Neural cell (in vitro differentiated cells): ENCODE measurements at regions not wholly inside any gene's neighbourhood (a gene's known extent, or its start where the extent isn't known, plus 50 kb on each side); places are given as distances from the start of the nearest gene placed in this dataset.

Source experiments
- CTCF ChIP-seq: fragments of 450-650 bp; IDR thresholded peaks from 2 replicates; pipeline ENCODE4 v1.5.1; 2014; ENCODE audit warnings: antibody characterized with exemption, mild to moderate bottlenecking, moderate library complexity; ENCODE audit not compliant: poor library complexity, severe bottlenecking
- EP300 ChIP-seq: fragments of 450-650 bp; conservative IDR thresholded peaks from 2 replicates; pipeline ENCODE4 v1.6.1; 2014; ENCODE audit warnings: antibody characterized with exemption, mild to moderate bottlenecking, moderate library complexity; ENCODE audit not compliant: poor library complexity, severe bottlenecking
- EZH2 ChIP-seq: fragments of 200-600, 300-800 bp; shearing (Covaris generic), sonication (generic); IDR thresholded peaks from 2 replicates; pipeline ENCODE4 v1.6.1; 2014; ENCODE audit warnings: antibody characterized with exemption, low read length, borderline replicate concordance, mild to moderate bottlenecking; ENCODE audit not compliant: insufficient read depth, poor library complexity, severe bottlenecking
- POLR2AphosphoS5 ChIP-seq: IDR thresholded peaks from 2 replicates; pipeline ENCODE4 v1.6.1; 2012
- RAD21 ChIP-seq: fragments of 450-650 bp; conservative IDR thresholded peaks from 2 replicates; pipeline ENCODE4 v1.6.1; 2014; ENCODE audit warnings: antibody characterized with exemption, mild to moderate bottlenecking, moderate library complexity
- REST ChIP-seq: IDR thresholded peaks from 2 replicates; pipeline ENCODE4 v1.6.1; 2012; ENCODE audit warnings: borderline replicate concordance
- SMC3 ChIP-seq: fragments of 450-650 bp; conservative IDR thresholded peaks from 2 replicates; pipeline ENCODE4 v1.6.1; 2014; ENCODE audit warnings: antibody characterized with exemption, mild to moderate bottlenecking, moderate library complexity; ENCODE audit not compliant: poor library complexity
- TAF1 ChIP-seq: IDR thresholded peaks from 2 replicates; pipeline ENCODE4 v1.6.1; 2012; ENCODE audit warnings: low read depth

- TF ChIP-seq EZH2: no peak
- TF ChIP-seq CTCF: no peak
- TF ChIP-seq POLR2AphosphoS5: no peak
- no peak for TF ChIP-seq REST
- no peak for TF ChIP-seq EP300
- no peak for TF ChIP-seq RAD21
- TF ChIP-seq SMC3: no peak
- TF ChIP-seq TAF1: no peak
Measured at GRCh38 chr14:76950055-76951020, 78.2 kb downstream of the IRF2BPL start.
